A673 (cell line): ENCODE measurements at regions not wholly inside any gene's neighbourhood (a gene's known extent, or its start where the extent isn't known, plus 50 kb on each side); places are given as distances from the start of the nearest gene placed in this dataset.

Experiments used
- CTCF ChIP-seq: fragments of 300-800, 200-600 bp; sonication (generic); conservative IDR thresholded peaks from 2 replicates; pipeline ENCODE4 v1.5.1; 2017; ENCODE audit warnings: low read depth, mild to moderate bottlenecking, antibody characterized with exemption, low read length, moderate library complexity, mixed read lengths
- EZH2 ChIP-seq: fragments of 200-600 bp; sonication (generic); IDR thresholded peaks from 2 replicates; pipeline ENCODE4 v1.6.1; 2017; ENCODE audit warnings: borderline replicate concordance, low read depth, mild to moderate bottlenecking, mixed read lengths, antibody characterized with exemption, low read length; ENCODE audit not compliant: poor library complexity, severe bottlenecking

GRCh38 chr12:24075650-24076049, 126.2 kb upstream of the SOX5 start:
- no peak for TF ChIP-seq CTCF
- no peak for TF ChIP-seq EZH2
